Activated CD4-positive, CD25-positive, alpha-beta regulatory T cell treated with anti-CD3 and anti-CD28 coated beads, Interleukin-2, amount 50 U/mL, for 24 hours (primary cell): ENCODE measurements at regions not wholly inside any gene's neighbourhood (a gene's known extent, or its start where the extent isn't known, plus 50 kb on each side); places are given as distances from the start of the nearest gene placed in this dataset.
"Not testable (repeated sequence)": the region's sequence is repeated elsewhere in the genome, so short reads cannot be mapped to it uniquely, and the experiment has no call there.

Experiments used
- ATAC-seq, 2 donors: fragments of 150-1000 bp; cut with Tn5 transposase; one replicate each; pipeline ENCODE4 v1.10.0; 2021; ENCODE audit warnings: mild to moderate bottlenecking in 1 of 2, moderate library complexity in 1 of 2

DNA sequence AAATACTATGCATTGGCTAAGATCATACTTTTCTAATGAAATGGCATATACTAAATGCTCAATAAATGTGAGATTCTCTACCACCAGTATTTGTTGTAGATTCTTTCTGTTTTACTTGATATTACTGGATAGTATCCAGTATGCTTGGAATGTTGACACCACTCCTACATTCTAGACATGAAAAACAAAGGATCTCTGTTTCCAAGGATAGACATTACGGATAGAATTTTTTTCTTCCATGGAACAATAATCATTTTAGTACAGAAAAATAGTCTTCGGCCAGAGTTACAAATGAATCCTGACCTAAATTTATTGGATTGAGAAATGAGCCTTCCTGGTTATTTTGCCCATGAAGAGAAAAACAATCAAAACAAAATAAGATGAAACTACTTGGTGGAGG lies 258.2 kb upstream of the NT5E start:
- ATAC-seq, result no peak

DNA sequence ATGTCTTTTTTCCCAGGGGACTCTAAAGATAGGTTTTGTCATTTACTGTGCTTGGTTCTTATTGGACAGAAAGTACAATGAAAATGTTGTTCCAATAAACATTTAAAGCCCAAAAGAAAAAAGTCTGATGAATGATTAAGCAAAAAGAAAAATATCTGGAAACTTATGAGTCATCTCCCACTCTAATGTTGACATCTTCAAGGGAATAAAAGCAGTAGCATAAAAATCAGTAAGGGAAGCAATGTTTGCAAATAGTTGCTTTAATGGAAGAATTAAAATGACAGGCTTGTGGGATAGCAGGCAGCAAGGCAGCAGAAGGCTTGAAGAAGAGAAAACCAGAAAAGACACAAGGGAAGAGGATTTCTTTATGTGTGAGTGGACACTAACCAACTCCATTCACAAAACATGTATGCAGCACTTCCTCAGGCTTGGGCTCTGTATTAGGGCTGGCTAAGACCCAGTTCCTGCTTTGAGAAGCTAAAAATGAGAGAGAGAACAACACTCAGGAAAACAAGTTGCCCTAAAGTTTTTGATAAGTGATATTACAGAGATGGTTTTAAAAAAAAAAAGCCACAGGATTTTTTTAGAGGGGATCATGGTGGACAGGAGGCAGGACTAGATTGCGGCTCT lies 263.2 kb upstream of the NT5E start:
- ATAC-seq, result no peak

GRCh38 chr6:85185977-85186376 lies 263.9 kb upstream of the NT5E start:
- no peak for ATAC-seq

- no peak for ATAC-seq
Measured at GRCh38 chr6:85183841-85184240, 266.0 kb upstream of the NT5E start.

GRCh38 chr6:85172705-85173104 lies 277.2 kb upstream of the NT5E start:
- no peak for ATAC-seq

DNA sequence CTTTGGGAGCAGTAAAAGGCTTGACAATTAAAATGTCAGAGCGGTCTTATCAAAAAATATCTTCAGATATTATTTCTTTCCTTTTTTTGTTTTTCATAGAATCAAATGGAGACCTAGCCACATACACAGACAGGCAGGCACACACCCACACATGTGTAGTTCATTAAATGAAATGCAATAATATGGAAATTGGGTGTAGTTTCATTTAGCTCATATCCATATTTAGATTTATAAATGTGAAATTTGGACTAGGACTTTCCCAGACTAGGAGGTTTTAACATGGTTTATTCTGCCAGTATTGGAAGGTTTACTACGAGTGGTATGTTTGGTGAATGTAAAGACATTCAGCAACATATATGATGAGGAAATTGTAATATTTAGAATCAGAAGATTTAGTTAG lies 277.7 kb upstream of the NT5E start:
- ATAC-seq, result no peak

DNA sequence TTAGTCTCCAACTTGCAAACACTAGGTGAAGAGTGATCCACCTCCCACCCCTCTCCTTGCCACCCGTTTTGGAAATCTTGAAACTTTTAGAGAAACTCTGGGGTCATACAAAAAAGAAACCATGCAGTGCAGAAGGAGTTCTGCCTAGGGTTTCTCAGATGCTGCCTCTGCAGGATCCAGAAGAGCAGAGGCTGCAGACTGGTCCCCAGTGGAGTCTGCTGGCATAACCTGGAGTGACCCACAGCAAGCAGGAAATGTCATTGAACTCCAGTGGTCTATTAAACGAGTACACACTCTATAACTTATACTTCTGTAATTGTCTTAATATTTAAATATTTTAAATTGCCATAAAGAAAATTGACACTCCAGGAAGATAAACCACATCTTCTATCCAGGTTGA lies 280.7 kb upstream of the NT5E start:
- ATAC-seq, result no peak

GRCh38 chr6:85168146-85168545 lies 281.7 kb upstream of the NT5E start:
- ATAC-seq, result no peak

- no peak for ATAC-seq
Measured at GRCh38 chr6:85166114-85166741, 283.7 kb upstream of the NT5E start.

- ATAC-seq, result no peak
Measured at GRCh38 chr6:85163156-85164080, 286.5 kb upstream of the NT5E start.

DNA sequence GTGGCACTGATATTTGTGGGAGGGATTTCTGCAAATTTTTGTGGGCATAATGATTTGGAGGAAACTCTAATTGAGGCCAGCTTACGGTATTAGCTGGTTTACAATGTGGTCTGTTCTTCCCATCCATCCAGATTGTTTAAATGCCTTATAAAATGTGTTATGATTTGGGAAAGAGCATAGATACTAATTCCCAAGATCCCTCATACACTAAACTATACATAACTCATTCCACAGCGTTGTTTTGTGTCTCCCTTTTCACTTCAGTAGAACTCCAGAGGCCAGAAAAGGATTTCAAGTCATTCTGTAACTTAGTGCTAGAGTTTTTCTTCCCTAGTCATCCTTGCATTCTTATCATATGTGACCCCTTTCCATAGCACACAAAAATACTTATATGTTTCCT lies 292.6 kb upstream of the NT5E start:
- no peak for ATAC-seq

GRCh38 chr6:85143676-85144075 lies 306.2 kb upstream of the NT5E start:
- no peak for ATAC-seq

DNA sequence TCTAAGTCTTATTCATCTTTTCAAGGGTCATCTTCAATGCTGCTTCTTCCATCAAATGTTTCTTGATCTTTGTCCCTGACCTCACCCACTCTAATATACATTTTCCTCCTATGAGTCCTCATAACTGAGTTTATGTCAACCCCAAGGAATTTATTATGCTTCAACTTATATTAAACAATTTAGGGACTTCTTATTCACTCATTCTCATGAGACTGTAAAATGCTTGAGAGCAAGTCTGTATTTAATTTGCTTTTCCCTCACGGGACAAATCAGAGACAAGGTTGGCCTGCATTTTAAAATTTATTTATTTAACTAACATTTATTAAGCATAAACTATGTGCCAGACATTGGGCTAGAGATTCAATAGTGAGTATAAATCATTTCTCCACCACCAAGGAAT lies 312.0 kb upstream of the NT5E start:
- ATAC-seq, result no peak

DNA sequence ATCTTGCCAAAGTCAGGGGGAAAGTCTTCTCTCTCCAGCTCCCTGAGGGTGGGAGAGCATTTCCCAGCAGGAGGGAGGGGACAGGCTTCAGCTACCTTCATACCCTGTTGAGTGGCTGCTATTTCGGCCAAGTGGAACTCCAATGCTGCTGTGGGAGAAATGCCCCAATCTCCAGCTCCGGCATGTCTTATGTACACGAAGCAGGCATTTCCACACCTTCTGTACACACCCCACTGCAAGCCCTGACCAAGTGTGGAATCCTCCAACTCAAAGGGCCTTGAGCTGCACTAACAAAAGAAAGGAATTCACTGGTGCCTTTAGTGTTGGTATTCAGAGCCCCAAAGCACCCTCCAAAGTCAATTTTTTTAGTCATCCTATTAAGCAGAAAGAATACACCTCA lies 313.6 kb upstream of the NT5E start:
- ATAC-seq, result no peak

DNA sequence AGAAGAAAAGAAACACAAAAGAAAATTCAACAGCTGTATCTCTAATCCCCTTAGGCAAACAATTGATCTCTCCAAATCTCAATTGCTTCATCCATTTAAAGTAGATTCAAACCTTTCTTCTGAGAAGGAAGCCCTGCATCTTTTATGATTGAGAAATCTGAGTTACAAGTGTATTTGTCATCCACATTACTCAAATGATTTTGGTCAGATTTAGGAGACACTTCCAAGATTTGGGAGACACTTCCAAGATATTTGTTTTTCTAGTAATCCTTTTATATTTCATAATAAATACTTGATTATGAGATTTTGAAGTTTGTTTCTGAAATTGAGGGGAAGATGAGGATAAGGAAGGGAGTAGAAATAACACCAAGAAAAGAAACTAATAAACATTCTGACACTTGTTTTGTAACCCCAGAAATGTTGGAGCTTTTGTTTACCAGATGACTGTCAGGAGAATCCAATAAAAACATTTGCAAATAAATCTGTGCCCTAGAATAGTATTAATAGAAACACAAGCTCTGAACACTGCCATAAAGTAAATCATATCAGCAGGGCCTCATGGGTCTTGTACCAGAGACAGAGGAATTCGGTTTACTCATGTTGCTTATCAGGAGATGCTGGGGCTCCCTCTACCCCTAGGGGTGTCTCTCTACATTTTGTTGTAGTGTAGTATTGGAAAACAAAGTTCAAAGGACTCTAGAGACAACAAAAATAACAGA lies 314.3 kb upstream of the NT5E start:
- ATAC-seq, result no peak

DNA sequence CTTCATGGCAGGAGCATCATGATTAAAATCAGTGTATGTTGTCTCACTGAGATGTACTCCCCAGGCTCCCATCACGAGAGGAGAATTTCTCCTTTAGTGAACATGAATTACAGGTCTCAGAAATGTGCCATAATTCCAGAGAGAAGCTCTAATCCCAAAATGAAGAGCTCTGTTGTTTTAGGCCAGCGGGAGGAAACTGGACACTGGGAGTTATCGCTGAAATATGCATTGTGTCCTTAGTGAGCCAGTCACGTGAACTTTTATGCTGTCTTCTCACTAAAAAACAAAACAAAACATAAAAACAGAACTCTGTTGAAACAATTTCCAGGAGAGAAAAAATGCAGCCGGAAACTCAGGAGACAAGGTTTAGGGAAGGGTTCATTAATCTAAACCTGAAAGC lies 315.7 kb upstream of the NT5E start:
- no peak for ATAC-seq

GRCh38 chr6:85132091-85132490 lies 317.8 kb upstream of the NT5E start:
- ATAC-seq, result no peak

- ATAC-seq, result no peak
Measured at GRCh38 chr6:85130743-85131142, 319.1 kb upstream of the NT5E start.

GRCh38 chr6:85129881-85130280 lies 320.0 kb upstream of the NT5E start:
- no peak for ATAC-seq

DNA sequence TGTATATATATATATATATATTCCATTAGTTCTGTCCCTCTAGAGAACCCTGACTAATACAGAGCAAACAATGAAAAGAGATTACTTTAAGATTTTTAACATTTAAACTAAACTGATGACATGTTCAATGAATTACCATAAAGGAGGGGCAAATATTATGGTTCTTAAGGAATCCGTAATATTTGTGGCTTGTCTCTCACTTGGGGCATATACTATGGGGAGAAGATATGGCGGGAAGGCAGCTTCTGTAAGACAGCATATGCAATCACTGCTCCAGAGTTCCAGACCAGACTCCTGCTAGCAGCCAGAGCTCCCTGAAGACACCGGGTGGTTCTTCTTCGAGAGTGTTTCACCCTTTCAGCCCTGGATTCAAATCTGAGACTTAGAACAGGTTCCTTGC lies 321.1 kb upstream of the NT5E start:
- ATAC-seq, result no peak

GRCh38 chr6:85128256-85128655 lies 321.6 kb upstream of the NT5E start:
- not testable (repeated sequence) for ATAC-seq

DNA sequence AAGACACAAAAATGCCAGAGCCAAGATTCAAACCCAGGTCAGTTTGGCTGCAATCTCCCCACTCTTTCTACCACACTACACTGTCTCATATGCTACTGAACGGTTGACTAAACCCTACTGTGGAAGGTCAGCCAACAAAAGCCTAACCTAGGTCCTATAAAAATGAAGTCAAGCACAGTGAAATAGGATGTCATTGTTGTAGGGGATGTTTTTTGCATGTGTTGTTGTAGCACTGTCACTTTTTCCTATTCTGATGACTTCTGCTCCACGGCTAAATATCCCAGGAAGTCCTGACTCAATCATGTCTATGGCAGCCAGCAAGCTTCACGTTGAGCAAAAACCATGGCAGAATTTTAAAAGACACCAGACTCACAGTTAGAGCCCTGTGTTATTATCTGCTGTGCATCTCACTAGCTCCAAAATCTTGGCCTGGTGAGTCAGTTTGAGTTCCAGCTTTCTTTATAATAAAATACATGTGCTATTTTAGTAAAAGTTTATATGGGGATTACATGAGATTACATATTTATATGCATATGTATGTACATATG lies 322.1 kb upstream of the NT5E start:
- ATAC-seq, result no peak

DNA sequence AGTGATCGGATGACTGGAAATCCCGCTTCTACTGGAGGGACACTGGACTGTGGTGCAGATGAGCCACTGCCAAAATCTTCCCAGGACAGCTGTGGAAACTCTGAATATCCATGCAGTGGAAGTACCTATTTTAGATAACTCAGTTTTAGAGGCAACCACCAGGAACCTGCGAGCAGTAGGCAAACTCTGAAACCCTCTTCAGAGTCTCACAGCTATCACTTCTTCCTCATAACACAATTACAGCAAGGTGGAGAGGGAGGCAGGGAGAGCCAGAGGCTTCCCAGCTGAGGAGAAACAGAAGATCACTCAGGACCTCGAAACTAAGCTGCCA lies 322.8 kb upstream of the NT5E start:
- no peak for ATAC-seq
